ENCODE measurements at regions not wholly inside any gene's neighbourhood (a gene's known extent, or its start where the extent isn't known, plus 50 kb on each side); places are given as distances from the start of the nearest gene placed in this dataset.

DNA sequence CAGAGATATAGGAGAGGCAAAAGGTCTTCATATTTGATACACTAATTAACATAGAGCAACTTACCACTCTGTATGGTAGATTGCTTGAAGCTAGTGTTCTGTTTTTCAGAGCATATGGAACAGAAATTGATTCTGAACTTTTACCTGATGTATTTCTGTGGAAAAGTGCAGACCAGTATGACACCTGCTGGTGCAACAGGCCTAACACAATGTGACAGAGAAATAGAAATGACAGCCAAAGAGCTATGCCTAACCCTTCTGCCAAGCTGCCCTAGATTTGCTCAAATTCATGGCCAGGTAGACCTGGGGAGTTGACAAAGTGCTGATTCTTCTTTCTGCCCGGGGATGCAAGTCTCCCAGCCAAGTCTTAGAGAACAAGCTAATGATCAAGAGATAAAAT lies 65.4 kb upstream of the RNF180 start:
- Histone ChIP-seq H3K27ac (ENCODE audit: insufficient read length, low read depth, low read length) (no peak overlapping the region), H3K23ac (ENCODE audit: insufficient read length, low read depth, low read length) (no peak overlapping the region), H2AFZ (ENCODE audit: low read length) (no peak overlapping the region), H4K8ac (replicated peaks; ENCODE audit: insufficient read length, low read depth, low read length) (no peak overlapping the region), H3K4ac (ENCODE audit: low read depth, low read length) (no peak overlapping the region), H2BK12ac (ENCODE audit: insufficient read length, low read depth, low read length) (no peak overlapping the region), H3K23me2 (ENCODE audit: insufficient read length, low read depth, low read length, poor library complexity, severe bottlenecking) (no peaks in the 10 kb centered on the region), H2BK15ac (ENCODE audit: low read depth, low read length) (no peak overlapping the region), H2BK20ac (ENCODE audit: low read depth, low read length, poor library complexity, severe bottlenecking) (no peak overlapping the region), H3T11ph (ENCODE audit: low read length) (no peak overlapping the region), H3K79me1 (ENCODE audit: insufficient read depth, low read depth, low read length, poor library complexity, severe bottlenecking) (no peaks in the 10 kb centered on the region), H2BK5ac (ENCODE audit: insufficient read length, low read length) (no peak overlapping the region), H3K18ac (ENCODE audit: insufficient read length, low read depth, low read length) (no peak overlapping the region), H3K14ac (ENCODE audit: insufficient read depth, low read length) (no peak overlapping the region), H4K5ac (ENCODE audit: insufficient read length, low read depth, low read length) (no peak overlapping the region), H3K9ac (ENCODE audit: extremely low read depth, insufficient read length, low read length) (no peak overlapping the region), H3K79me2 (ENCODE audit: insufficient read depth, low read length) (no peaks in the 10 kb centered on the region), H4K20me1 (ENCODE audit: control insufficient read depth, insufficient read depth, insufficient read length) (no peaks in the 10 kb centered on the region), H4K91ac (ENCODE audit: insufficient read length, low read depth, low read length) (no peak overlapping the region), H2BK120ac (ENCODE audit: low read depth, low read length, poor library complexity, severe bottlenecking) (no peak overlapping the region), H3K4me1 (ENCODE audit: insufficient read depth, low read length) (no peaks in the 10 kb centered on the region), H3K4me2 (ENCODE audit: insufficient read depth, insufficient read length, low read length) (no peak overlapping the region), H3K9me3 (ENCODE audit: control insufficient read depth, low read depth, low read length) (no peaks in the 10 kb centered on the region), H3K56ac (ENCODE audit: insufficient read length, low read depth, low read length) (no peak overlapping the region), H3K27me3 (ENCODE audit: insufficient read depth, low read length) (no peaks in the 10 kb centered on the region), H2AK5ac (ENCODE audit: insufficient read length, low read length) (no peak overlapping the region)
- Mint-ChIP-seq H3K4me3 (no peak overlapping the region), H3K4me1 (peaks cover 6 to 7% of the 10 kb centered on the region in 2 experiments), H3K27me3 (ENCODE audit: low read depth) (no peaks in the 10 kb centered on the region), H3K27ac (no peak overlapping the region), H3K36me3 (ENCODE audit: insufficient read depth in 1 of 3, low read depth in 3 of 3) (peaks cover 0 to 1% (median 0%) of the 10 kb centered on the region in 3 experiments; a peak in 1 of 7 replicates), H3K9me3 (peaks cover 2 to 5% of the 10 kb centered on the region in 2 experiments; a peak in 3 of 5 replicates)
- TF ChIP-seq, protein P1, sequence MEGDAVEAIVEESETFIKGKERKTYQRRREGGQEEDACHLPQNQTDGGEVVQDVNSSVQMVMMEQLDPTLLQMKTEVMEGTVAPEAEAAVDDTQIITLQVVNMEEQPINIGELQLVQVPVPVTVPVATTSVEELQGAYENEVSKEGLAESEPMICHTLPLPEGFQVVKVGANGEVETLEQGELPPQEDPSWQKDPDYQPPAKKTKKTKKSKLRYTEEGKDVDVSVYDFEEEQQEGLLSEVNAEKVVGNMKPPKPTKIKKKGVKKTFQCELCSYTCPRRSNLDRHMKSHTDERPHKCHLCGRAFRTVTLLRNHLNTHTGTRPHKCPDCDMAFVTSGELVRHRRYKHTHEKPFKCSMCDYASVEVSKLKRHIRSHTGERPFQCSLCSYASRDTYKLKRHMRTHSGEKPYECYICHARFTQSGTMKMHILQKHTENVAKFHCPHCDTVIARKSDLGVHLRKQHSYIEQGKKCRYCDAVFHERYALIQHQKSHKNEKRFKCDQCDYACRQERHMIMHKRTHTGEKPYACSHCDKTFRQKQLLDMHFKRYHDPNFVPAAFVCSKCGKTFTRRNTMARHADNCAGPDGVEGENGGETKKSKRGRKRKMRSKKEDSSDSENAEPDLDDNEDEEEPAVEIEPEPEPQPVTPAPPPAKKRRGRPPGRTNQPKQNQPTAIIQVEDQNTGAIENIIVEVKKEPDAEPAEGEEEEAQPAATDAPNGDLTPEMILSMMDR (conservative IDR thresholded peaks at IDR 0.05) = no peak; the same call in 2 of the 3 replicates
- WGBS (ENCODE audit: extremely low coverage, insufficient read length, low lambda C conversion rate) = no CpG with 5 or more reads among the region's 1 CpG
- DNase-seq = no peak

All from H9 (cell line).